HepG2 (cell line): ENCODE measurements at regions not wholly inside any gene's neighbourhood (a gene's known extent, or its start where the extent isn't known, plus 50 kb on each side); places are given as distances from the start of the nearest gene placed in this dataset.

Experiments
- ATAC-seq: fragments of 200-7000 bp; cut with Tn5 transposase; 3 replicates; pipeline ENCODE4 v1.9.1; 2020; ENCODE audit warnings: mild to moderate bottlenecking, moderate library complexity
- BruUV-seq: library from RNA; stranded (reverse); fragments of 400-500 nt; replicated peaks from 2 replicates; lab custom pipeline; 2021; lab: Mats Ljungman, UMichigan
- CTCF ChIA-PET: fragments of 300-600 bp; formaldehyde crosslinking; extraction: SDS; loops from one replicate; lab custom pipeline; 2021; ENCODE audit warnings: low total read pairs, inconsistent platforms, low intra/inter-chr PET ratio; lab: Yijun Ruan, JAX
- POLR2A ChIA-PET: fragments of 350-600 bp; sonication (Branson Sonifier 250); formaldehyde crosslinking; loops from one replicate; lab custom pipeline; 2020; ENCODE audit warnings: antibody characterized with exemption, inconsistent platforms; lab: Yijun Ruan, JAX
- DNase-seq: peaks from one replicate; pipeline ENCODE4 v3.0.0-alpha.2; 2015; ENCODE audit warnings: low spot score
- FAIRE-seq: peaks from 3 replicates; lab custom pipeline; 2011; peaks lifted over from hg19 to GRCh38; lab: Jason Lieb, UNC
- H2AFZ ChIP-seq: one replicate; pipeline ENCODE4 v1.6.1; 2011; ENCODE audit warnings: low read length, inconsistent platforms
- H3K27ac ChIP-seq: fragments of 300-600 bp; 3 replicates; pipeline ENCODE4 v1.8.0; 2011; ENCODE audit warnings: mixed run types, mild to moderate bottlenecking, mixed read lengths, low read length, inconsistent platforms; ENCODE audit not compliant: insufficient read depth; ENCODE audit errors: extremely low read length
- H3K27me3 ChIP-seq, 2 experiments: fragments of 200-600 bp in 1 of 2; 2 replicates in 1 of 2; 3 replicates in 1 of 2; pipeline versions ENCODE4 v1.6.0 to v1.8.0; 2011; ENCODE audit warnings: low read length in 2 of 2, mild to moderate bottlenecking in 2 of 2, moderate library complexity in 2 of 2, inconsistent platforms in 1 of 2; ENCODE audit not compliant: insufficient read depth in 2 of 2, control insufficient read depth in 1 of 2
- H3K36me3 ChIP-seq, 2 experiments: fragments of 200-600 bp in 1 of 2; replicated peaks in 1 of 2; 2 replicates in 1 of 2; 3 replicates in 1 of 2; pipeline versions ENCODE4 v1.5.1 to v1.8.0; 2011; ENCODE audit warnings: low read length in 2 of 2, inconsistent platforms in 1 of 2; ENCODE audit not compliant: insufficient read depth in 2 of 2, control insufficient read depth in 1 of 2
- H3K4me1 ChIP-seq: 2 replicates; pipeline ENCODE4 v1.5.1; 2012; ENCODE audit warnings: low read length, inconsistent platforms; ENCODE audit not compliant: insufficient read depth
- H3K4me2 ChIP-seq: 2 replicates; pipeline ENCODE4 v1.6.0; 2011; ENCODE audit warnings: low read depth, low read length, inconsistent platforms
- H3K4me3 ChIP-seq, 3 experiments: fragments of 200-600 bp in 1 of 3; sonication (generic), shearing (Covaris generic) in 1 of 3; replicated peaks in 1 of 3; 2 replicates each; pipeline ENCODE4 v1.5.1; 2011 to 2016; ENCODE audit warnings: low read length in 3 of 3, inconsistent platforms in 2 of 3, low read depth in 2 of 3, mild to moderate bottlenecking in 2 of 3, control low read depth in 1 of 3, mixed read lengths in 1 of 3; ENCODE audit not compliant: insufficient read depth in 1 of 3
- H3K79me2 ChIP-seq: one replicate; pipeline ENCODE4 v1.6.1; 2011; ENCODE audit warnings: low read length, inconsistent platforms; ENCODE audit not compliant: insufficient read depth
- H3K9ac ChIP-seq: 2 replicates; pipeline ENCODE4 v1.6.0; 2011; ENCODE audit warnings: mild to moderate bottlenecking, low read depth, low read length, inconsistent platforms; ENCODE audit not compliant: insufficient read depth
- H3K9me3 ChIP-seq: 2 replicates; pipeline ENCODE4 v1.5.1; 2012; ENCODE audit warnings: mild to moderate bottlenecking, low read length
- H4K20me1 ChIP-seq: 2 replicates; pipeline ENCODE4 v1.6.0; 2011; ENCODE audit warnings: inconsistent platforms, mild to moderate bottlenecking, low read length, moderate library complexity; ENCODE audit not compliant: insufficient read depth
- PPARG ChIP-seq: conservative IDR thresholded peaks from 2 replicates; pipeline ENCODE4 v1.6.1; 2016; ENCODE audit warnings: missing biosample characterization, missing genetic modification reagents
- ZFAT ChIP-seq: sonication (generic); formaldehyde crosslinking; conservative IDR thresholded peaks from 2 replicates; pipeline ENCODE4 v1.8.1; 2023; ENCODE audit warnings: missing genetic modification reagents, inconsistent platforms
- ZNF660 ChIP-seq: sonication (generic); formaldehyde crosslinking; IDR thresholded peaks from 2 replicates; pipeline ENCODE4 v1.5.1; 2020; ENCODE audit warnings: mild to moderate bottlenecking, low read depth, missing genetic modification reagents, borderline replicate concordance
- ZNF709 ChIP-seq: sonication (generic); formaldehyde crosslinking; IDR thresholded peaks from 2 replicates; pipeline ENCODE4 v1.5.0; 2020; ENCODE audit warnings: mild to moderate bottlenecking, missing genetic modification reagents
- WGBS: methylation state at CpG from one replicate; pipeline ENCODE4 v1.1.6; 2017; ENCODE audit warnings: low lambda C conversion rate; 5-methylcytosine and 5-hydroxymethylcytosine counted together
- in situ Hi-C: cut with HindIII; loops from 2 replicates; pipeline ENCODE4 v1.10.0; 2017; ENCODE audit warnings: low pct_unique_long_range_greater_than_20kb; ENCODE audit not compliant: extremely low pct_ligation_motif_present
- intact Hi-C: fragments of 100-400 bp; cut with micrococcal nuclease; formaldehyde crosslinking; loops from one replicate; pipeline ENCODE4 v1.10.0; 2022; ENCODE audit not compliant: unreplicated experiment
- TF ChIP-seq, protein P1 (sequence below): sonication (generic); formaldehyde crosslinking; IDR thresholded peaks from 2 replicates; pipeline ENCODE4 v1.4.0; 2020; ENCODE audit warnings: mild to moderate bottlenecking, missing genetic modification reagents

DNA sequence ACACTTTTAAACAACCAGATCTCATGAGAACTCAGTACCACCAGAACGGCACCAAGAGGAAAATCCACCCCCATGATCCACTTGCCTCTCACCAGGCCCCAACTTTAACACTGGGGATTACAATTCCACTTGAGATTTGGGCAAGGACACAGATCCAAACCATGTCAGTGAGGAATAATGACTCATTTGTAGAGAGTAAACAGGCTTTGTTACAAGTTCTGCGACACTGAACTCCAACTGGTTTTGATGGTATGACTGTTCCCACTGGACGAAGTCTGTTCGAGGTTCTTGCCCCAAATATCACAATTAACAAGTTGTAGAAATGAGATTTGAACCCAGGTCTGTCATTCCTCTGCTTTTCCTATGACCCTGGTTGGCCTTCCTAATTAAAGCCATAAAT is 718.1 kb upstream of the ID2 start:
- ChIA-PET POLR2A (no interaction called here), CTCF (no interaction called here)
- FAIRE-seq = no peak

DNA sequence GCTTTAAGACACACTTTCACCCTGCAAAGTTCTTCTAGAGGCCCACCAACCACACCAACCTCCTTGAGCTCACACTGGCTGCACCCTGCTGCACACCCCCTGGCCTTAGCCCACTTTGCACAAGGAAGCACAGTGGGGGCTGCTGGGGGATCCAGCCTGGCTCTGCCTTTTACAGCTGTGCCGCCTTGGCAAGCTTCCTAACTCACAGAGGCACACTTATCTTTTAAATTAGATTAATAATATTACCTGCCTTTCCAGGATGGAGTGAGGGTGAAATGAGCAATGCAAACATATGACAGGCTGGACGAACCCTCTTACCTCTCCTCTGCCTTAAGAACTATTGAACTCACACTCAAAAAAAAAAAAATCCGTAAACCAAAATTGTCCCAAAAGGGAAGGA is 715.8 kb upstream of the ID2 start:
- Histone ChIP-seq H3K27me3 (peaks cover 3 to 46% of the 10 kb centered on the region in 2 experiments; a peak in 3 of 5 replicates), H4K20me1 (no peaks in the 10 kb centered on the region), H3K79me2 (no peaks in the 10 kb centered on the region)
- no peak for FAIRE-seq
- TF ChIP-seq ZNF660 (CRISPR knock-in tag) = no peak
- TF ChIP-seq, all 625 proteins: peak for 0
- Histone ChIP-seq H2AFZ (no peak overlapping the region), H3K27ac (no peak overlapping the region), H3K36me3 (no peaks in the 10 kb centered on the region), H3K9ac (no peak overlapping the region), H3K4me3 (no peak overlapping the region), H3K4me1 (no peaks in the 10 kb centered on the region), H3K9me3 (no peaks in the 10 kb centered on the region), H3K4me2 (no peak overlapping the region)
- DNase-seq (no peak), ATAC-seq (no peak)
- 1% methylated on average over 3 of the region's 3 CpGs for WGBS
- BruUV-seq = no TSS peak
- ChIA-PET POLR2A (no interaction called here), CTCF (no interaction called here)
- intact Hi-C loops (no loop called here), in situ Hi-C loops (no loop called here)

More for the DNA sequence above, 718.1 kb upstream of the ID2 start:
- WGBS = 15% methylated on average over 4 of the region's 4 CpGs
- no peak overlapping the region for H3K4me2 ChIP-seq
- no peaks in the 10 kb centered on the region for H3K4me1 ChIP-seq
- H3K79me2 ChIP-seq = no peaks in the 10 kb centered on the region
- no peak overlapping the region for H2AFZ ChIP-seq
- no peak overlapping the region for H3K9ac ChIP-seq
- no peak overlapping the region for H3K27ac ChIP-seq
- no peak for ATAC-seq
- TF ChIP-seq, protein P1, sequence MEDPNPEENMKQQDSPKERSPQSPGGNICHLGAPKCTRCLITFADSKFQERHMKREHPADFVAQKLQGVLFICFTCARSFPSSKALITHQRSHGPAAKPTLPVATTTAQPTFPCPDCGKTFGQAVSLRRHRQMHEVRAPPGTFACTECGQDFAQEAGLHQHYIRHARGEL (CRISPR knock-in tag) = no peak
- TF ChIP-seq PPARG = no peak
- TF ChIP-seq ZNF709 = no peak
- TF ChIP-seq ZFAT (CRISPR knock-in tag) = no peak
- TF ChIP-seq, all 625 proteins: peak for 0
- Histone ChIP-seq H3K27me3 (peaks cover 1 to 43% of the 10 kb centered on the region in 2 experiments; a peak in 3 of 5 replicates), H4K20me1 (no peaks in the 10 kb centered on the region), H3K4me3 (no peak overlapping the region), H3K9me3 (no peaks in the 10 kb centered on the region), H3K36me3 (no peaks in the 10 kb centered on the region)
- in situ Hi-C loops (no loop called here), intact Hi-C loops (no loop called here)
- no TSS peak for BruUV-seq
- DNase-seq = no peak
